ENCODE measurements at regions not wholly inside any gene's neighbourhood (a gene's known extent, or its start where the extent isn't known, plus 50 kb on each side); places are given as distances from the start of the nearest gene placed in this dataset.
"Not testable (repeated sequence)": the region's sequence is repeated elsewhere in the genome, so short reads cannot be mapped to it uniquely, and the experiment has no call there.

GRCh38 chr2:210730672-210731071 lies 174.3 kb downstream of the CPS1 start:
- intact Hi-C loops (cut with micrococcal nuclease) = no loop called here
- no peaks in the 10 kb centered on the region for H3K27me3 Mint-ChIP-seq
- H3K27ac Mint-ChIP-seq = no peak overlapping the region
- peaks cover 7% of the 10 kb centered on the region for H3K9me3 Mint-ChIP-seq
- H3K4me1 Mint-ChIP-seq (ENCODE audit: low read depth) = no peaks in the 10 kb centered on the region
- no peak overlapping the region for H3K4me3 Mint-ChIP-seq
- no peaks in the 10 kb centered on the region for H3K36me3 Mint-ChIP-seq (ENCODE audit: low read depth)

- H3K4me3 Mint-ChIP-seq; H3K36me3 Mint-ChIP-seq (ENCODE audit: low read depth); H3K4me1 Mint-ChIP-seq (ENCODE audit: low read depth); H3K27ac Mint-ChIP-seq; H3K27me3 Mint-ChIP-seq; H3K9me3 Mint-ChIP-seq; intact Hi-C loops (cut with micrococcal nuclease): not testable (repeated sequence)
Measured at GRCh38 chr2:210746826-210747225, 190.4 kb downstream of the CPS1 start.

- H3K27me3 Mint-ChIP-seq = no peaks in the 10 kb centered on the region
- intact Hi-C loops (cut with micrococcal nuclease) = no loop called here
- no peaks in the 10 kb centered on the region for H3K9me3 Mint-ChIP-seq
- H3K27ac Mint-ChIP-seq = no peak overlapping the region
- no peaks in the 10 kb centered on the region for H3K36me3 Mint-ChIP-seq (ENCODE audit: low read depth)
- H3K4me1 Mint-ChIP-seq (ENCODE audit: low read depth) = no peaks in the 10 kb centered on the region
- no peak overlapping the region for H3K4me3 Mint-ChIP-seq
Measured at GRCh38 chr2:210752532-210752931, 196.1 kb downstream of the CPS1 start.

GRCh38 chr2:210753386-210753785 lies 197.0 kb downstream of the CPS1 start:
- Mint-ChIP-seq H3K4me3 (no peak overlapping the region), H3K9me3 (no peaks in the 10 kb centered on the region), H3K27me3 (no peaks in the 10 kb centered on the region), H3K36me3 (ENCODE audit: low read depth) (no peaks in the 10 kb centered on the region), H3K4me1 (ENCODE audit: low read depth) (no peaks in the 10 kb centered on the region), H3K27ac (no peak overlapping the region)
- intact Hi-C loops (cut with micrococcal nuclease) = no loop called here

GRCh38 chr2:210756855-210757254 lies 200.5 kb downstream of the CPS1 start:
- intact Hi-C loops (cut with micrococcal nuclease) = no loop called here
- H3K4me1 Mint-ChIP-seq (ENCODE audit: low read depth) = no peaks in the 10 kb centered on the region
- H3K27me3 Mint-ChIP-seq = no peaks in the 10 kb centered on the region
- H3K4me3 Mint-ChIP-seq = no peak overlapping the region
- H3K36me3 Mint-ChIP-seq (ENCODE audit: low read depth) = no peaks in the 10 kb centered on the region
- H3K27ac Mint-ChIP-seq = no peak overlapping the region
- H3K9me3 Mint-ChIP-seq = no peaks in the 10 kb centered on the region

GRCh38 chr2:210762604-210763588 lies 206.5 kb downstream of the CPS1 start:
- H3K36me3 Mint-ChIP-seq (ENCODE audit: low read depth) = no peaks in the 10 kb centered on the region
- intact Hi-C loops (cut with micrococcal nuclease) = no loop called here

GRCh38 chr2:210768329-210768910 lies 212.0 kb downstream of the CPS1 start:
- no peaks in the 10 kb centered on the region for H3K36me3 Mint-ChIP-seq (ENCODE audit: low read depth)
- no peak overlapping the region for H3K4me3 Mint-ChIP-seq
- peaks cover 52% of the 10 kb centered on the region for H3K9me3 Mint-ChIP-seq
- no peaks in the 10 kb centered on the region for H3K4me1 Mint-ChIP-seq (ENCODE audit: low read depth)
- H3K27me3 Mint-ChIP-seq = no peaks in the 10 kb centered on the region
- no peak overlapping the region for H3K27ac Mint-ChIP-seq
- intact Hi-C loops (cut with micrococcal nuclease) = no loop called here

More at GRCh38 chr2:210762604-210763588, 206.5 kb downstream of the CPS1 start:
- no peaks in the 10 kb centered on the region for H3K27me3 Mint-ChIP-seq
- H3K4me3 Mint-ChIP-seq = no peak overlapping the region
- H3K4me1 Mint-ChIP-seq (ENCODE audit: low read depth) = no peaks in the 10 kb centered on the region
- no peak overlapping the region for H3K27ac Mint-ChIP-seq
- H3K9me3 Mint-ChIP-seq = peaks cover 14% of the 10 kb centered on the region

- H3K4me3 Mint-ChIP-seq = no peak overlapping the region
- no peak overlapping the region for H3K27ac Mint-ChIP-seq
- intact Hi-C loops (cut with micrococcal nuclease) = no loop called here
- H3K4me1 Mint-ChIP-seq (ENCODE audit: low read depth) = no peaks in the 10 kb centered on the region
- H3K9me3 Mint-ChIP-seq = peaks cover 16% of the 10 kb centered on the region
- H3K27me3 Mint-ChIP-seq = no peaks in the 10 kb centered on the region
- H3K36me3 Mint-ChIP-seq (ENCODE audit: low read depth) = no peaks in the 10 kb centered on the region
Measured at GRCh38 chr2:210776756-210777155, 220.4 kb downstream of the CPS1 start.

- intact Hi-C loops (cut with micrococcal nuclease) = no loop called here
- Mint-ChIP-seq H3K9me3 (no peaks in the 10 kb centered on the region), H3K27ac (no peak overlapping the region), H3K4me1 (ENCODE audit: low read depth) (no peaks in the 10 kb centered on the region), H3K4me3 (no peak overlapping the region), H3K36me3 (ENCODE audit: low read depth) (no peaks in the 10 kb centered on the region), H3K27me3 (no peaks in the 10 kb centered on the region)
Measured at GRCh38 chr2:210782222-210782621, 225.8 kb downstream of the CPS1 start.

GRCh38 chr2:210787831-210788230 lies 231.4 kb downstream of the CPS1 start:
- H3K27me3 Mint-ChIP-seq; intact Hi-C loops (cut with micrococcal nuclease): not testable (repeated sequence)

GRCh38 chr2:210792000-210792399 lies 235.6 kb downstream of the CPS1 start:
- H3K36me3 Mint-ChIP-seq (ENCODE audit: low read depth) = no peaks in the 10 kb centered on the region
- no peak overlapping the region for H3K27ac Mint-ChIP-seq
- no peak overlapping the region for H3K4me3 Mint-ChIP-seq
- no peaks in the 10 kb centered on the region for H3K4me1 Mint-ChIP-seq (ENCODE audit: low read depth)
- H3K27me3 Mint-ChIP-seq = no peaks in the 10 kb centered on the region
- H3K9me3 Mint-ChIP-seq = no peaks in the 10 kb centered on the region
- intact Hi-C loops (cut with micrococcal nuclease) = no loop called here

More at GRCh38 chr2:210787831-210788230, 231.4 kb downstream of the CPS1 start:
- H3K9me3 Mint-ChIP-seq; H3K27ac Mint-ChIP-seq; H3K4me3 Mint-ChIP-seq; H3K4me1 Mint-ChIP-seq (ENCODE audit: low read depth); H3K36me3 Mint-ChIP-seq (ENCODE audit: low read depth): not testable (repeated sequence)

GRCh38 chr2:210795506-210795905 lies 239.1 kb downstream of the CPS1 start:
- H3K27me3 Mint-ChIP-seq = no peaks in the 10 kb centered on the region
- no peaks in the 10 kb centered on the region for H3K9me3 Mint-ChIP-seq
- H3K27ac Mint-ChIP-seq = no peak overlapping the region
- no peaks in the 10 kb centered on the region for H3K4me1 Mint-ChIP-seq (ENCODE audit: low read depth)
- intact Hi-C loops (cut with micrococcal nuclease) = no loop called here
- H3K4me3 Mint-ChIP-seq = no peak overlapping the region
- H3K36me3 Mint-ChIP-seq (ENCODE audit: low read depth) = no peaks in the 10 kb centered on the region

GRCh38 chr2:210798180-210798579 lies 241.8 kb downstream of the CPS1 start:
- H3K27ac Mint-ChIP-seq = no peak overlapping the region
- no peaks in the 10 kb centered on the region for H3K9me3 Mint-ChIP-seq
- intact Hi-C loops (cut with micrococcal nuclease) = no loop called here
- H3K36me3 Mint-ChIP-seq (ENCODE audit: low read depth) = no peaks in the 10 kb centered on the region
- H3K27me3 Mint-ChIP-seq = no peaks in the 10 kb centered on the region
- H3K4me3 Mint-ChIP-seq = no peak overlapping the region
- H3K4me1 Mint-ChIP-seq (ENCODE audit: low read depth) = no peaks in the 10 kb centered on the region

GRCh38 chr2:210814251-210815025 lies 258.0 kb downstream of the CPS1 start:
- Mint-ChIP-seq H3K4me1 (ENCODE audit: low read depth) (no peaks in the 10 kb centered on the region), H3K27me3 (no peaks in the 10 kb centered on the region), H3K27ac (no peak overlapping the region), H3K4me3 (no peak overlapping the region), H3K36me3 (ENCODE audit: low read depth) (no peaks in the 10 kb centered on the region), H3K9me3 (peaks cover 26% of the 10 kb centered on the region)
- intact Hi-C loops (cut with micrococcal nuclease) = no loop called here
